ENCODE measurements at regions not wholly inside any gene's neighbourhood (a gene's known extent, or its start where the extent isn't known, plus 50 kb on each side); places are given as distances from the start of the nearest gene placed in this dataset.

DNA sequence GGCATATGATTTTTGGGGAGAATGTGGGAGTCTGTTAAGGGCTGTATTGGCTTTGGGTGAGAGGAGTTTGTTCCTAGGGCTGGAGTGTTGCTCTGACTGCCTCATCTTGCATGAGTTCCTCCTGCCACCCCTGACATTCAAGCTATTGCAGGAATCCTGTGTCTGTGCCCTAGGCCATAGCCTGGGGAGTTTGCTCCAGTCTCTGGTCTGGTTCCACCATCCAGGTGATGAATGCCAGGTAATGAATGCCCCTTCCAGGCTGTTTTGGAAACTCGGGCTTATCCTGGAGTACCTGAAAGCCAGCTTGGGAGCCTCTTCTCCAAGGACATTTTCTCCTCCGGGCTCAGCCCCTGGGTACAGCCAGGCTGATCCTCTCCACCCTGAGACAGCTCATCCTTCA lies 117.0 kb upstream of the IRX3 start:
- Mint-ChIP-seq H3K36me3 (ENCODE audit: low read depth) (no peaks in the 10 kb centered on the region), H3K27ac (no peak overlapping the region), H3K27me3 (ENCODE audit: insufficient read depth, low read depth, poor library complexity) (peaks cover 7% of the 10 kb centered on the region), H3K9me3 (peaks cover 3% of the 10 kb centered on the region; the same call in 2 of the 3 replicates), H3K4me1 (no peaks in the 10 kb centered on the region), H3K4me3 (no peak overlapping the region)
- Histone ChIP-seq H3K27ac (ENCODE audit: low read depth) (no peak overlapping the region), H2AFZ (no peak overlapping the region), H3K4me3 (no peak overlapping the region), H3K36me3 (ENCODE audit: insufficient read depth) (no peaks in the 10 kb centered on the region), H3K4me2 (no peak overlapping the region), H3K27me3 (ENCODE audit: insufficient read depth) (no peaks in the 10 kb centered on the region), H3K79me2 (replicated peaks; ENCODE audit: insufficient read depth) (no peaks in the 10 kb centered on the region), H3K4me1 (ENCODE audit: insufficient read depth) (no peaks in the 10 kb centered on the region), H4K20me1 (replicated peaks; ENCODE audit: insufficient read depth) (no peaks in the 10 kb centered on the region), H3K9me2 (ENCODE audit: insufficient read depth) (no peaks in the 10 kb centered on the region), H3F3A (replicated peaks; ENCODE audit: low read depth) (no peaks in the 10 kb centered on the region)
- no peak for DNase-seq (ENCODE audit: low spot score)
- TF ChIP-seq, protein P1, sequence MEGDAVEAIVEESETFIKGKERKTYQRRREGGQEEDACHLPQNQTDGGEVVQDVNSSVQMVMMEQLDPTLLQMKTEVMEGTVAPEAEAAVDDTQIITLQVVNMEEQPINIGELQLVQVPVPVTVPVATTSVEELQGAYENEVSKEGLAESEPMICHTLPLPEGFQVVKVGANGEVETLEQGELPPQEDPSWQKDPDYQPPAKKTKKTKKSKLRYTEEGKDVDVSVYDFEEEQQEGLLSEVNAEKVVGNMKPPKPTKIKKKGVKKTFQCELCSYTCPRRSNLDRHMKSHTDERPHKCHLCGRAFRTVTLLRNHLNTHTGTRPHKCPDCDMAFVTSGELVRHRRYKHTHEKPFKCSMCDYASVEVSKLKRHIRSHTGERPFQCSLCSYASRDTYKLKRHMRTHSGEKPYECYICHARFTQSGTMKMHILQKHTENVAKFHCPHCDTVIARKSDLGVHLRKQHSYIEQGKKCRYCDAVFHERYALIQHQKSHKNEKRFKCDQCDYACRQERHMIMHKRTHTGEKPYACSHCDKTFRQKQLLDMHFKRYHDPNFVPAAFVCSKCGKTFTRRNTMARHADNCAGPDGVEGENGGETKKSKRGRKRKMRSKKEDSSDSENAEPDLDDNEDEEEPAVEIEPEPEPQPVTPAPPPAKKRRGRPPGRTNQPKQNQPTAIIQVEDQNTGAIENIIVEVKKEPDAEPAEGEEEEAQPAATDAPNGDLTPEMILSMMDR (conservative IDR thresholded peaks at IDR 0.05; ENCODE audit: low read depth in 2 of 2) = no peak
- no peak for TF ChIP-seq EZH2phosphoT487 (IDR thresholded peaks at IDR 0.05; ENCODE audit: unreplicated experiment)
- TF ChIP-seq POLR2AphosphoS5 (IDR thresholded peaks at IDR 0.05; ENCODE audit: low read depth) = no peak
- no peak for TF ChIP-seq NANOG (IDR thresholded peaks at IDR 0.05; ENCODE audit: borderline replicate concordance)
- no peak for ATAC-seq

DNA sequence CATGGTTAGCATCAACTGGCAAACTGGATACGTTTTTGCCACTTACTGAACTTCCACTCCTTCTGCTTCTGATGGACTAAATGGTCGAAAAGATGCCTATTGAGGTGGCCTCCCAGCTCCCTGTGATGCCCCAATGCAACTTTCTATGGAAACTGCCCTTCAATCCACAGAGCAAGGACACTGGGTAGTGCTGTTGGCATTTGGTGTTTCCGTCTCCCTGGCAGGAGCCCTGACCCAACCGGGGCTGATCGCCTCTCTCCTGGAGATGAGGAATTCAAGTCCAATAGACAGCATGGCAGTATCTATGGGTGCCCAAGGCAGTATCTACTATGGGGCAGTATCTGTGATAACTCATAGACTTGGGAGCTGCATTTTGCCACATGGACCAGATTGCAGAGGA lies 116.3 kb upstream of the IRX3 start:
- peaks cover 7% of the 10 kb centered on the region for H3K27me3 Mint-ChIP-seq (ENCODE audit: insufficient read depth, low read depth, poor library complexity)
- ATAC-seq (no peak), DNase-seq (ENCODE audit: low spot score) (no peak)
- H3K4me3 Mint-ChIP-seq = no peak overlapping the region
- Histone ChIP-seq H3K4me2 (no peak overlapping the region), H2AFZ (no peak overlapping the region), H4K20me1 (replicated peaks; ENCODE audit: insufficient read depth) (no peaks in the 10 kb centered on the region), H3K27me3 (ENCODE audit: insufficient read depth) (no peaks in the 10 kb centered on the region), H3K36me3 (ENCODE audit: insufficient read depth) (no peaks in the 10 kb centered on the region), H3F3A (replicated peaks; ENCODE audit: low read depth) (no peaks in the 10 kb centered on the region), H3K4me1 (ENCODE audit: insufficient read depth) (no peaks in the 10 kb centered on the region), H3K27ac (ENCODE audit: low read depth) (no peak overlapping the region), H3K9me2 (ENCODE audit: insufficient read depth) (no peaks in the 10 kb centered on the region), H3K79me2 (replicated peaks; ENCODE audit: insufficient read depth) (no peaks in the 10 kb centered on the region), H3K4me3 (no peak overlapping the region)
- H3K4me1 Mint-ChIP-seq = no peaks in the 10 kb centered on the region
- peaks cover 3% of the 10 kb centered on the region; the same call in 2 of the 3 replicates for H3K9me3 Mint-ChIP-seq
- H3K27ac Mint-ChIP-seq = no peak overlapping the region
- H3K36me3 Mint-ChIP-seq (ENCODE audit: low read depth) = no peaks in the 10 kb centered on the region
- TF ChIP-seq, protein P2, sequence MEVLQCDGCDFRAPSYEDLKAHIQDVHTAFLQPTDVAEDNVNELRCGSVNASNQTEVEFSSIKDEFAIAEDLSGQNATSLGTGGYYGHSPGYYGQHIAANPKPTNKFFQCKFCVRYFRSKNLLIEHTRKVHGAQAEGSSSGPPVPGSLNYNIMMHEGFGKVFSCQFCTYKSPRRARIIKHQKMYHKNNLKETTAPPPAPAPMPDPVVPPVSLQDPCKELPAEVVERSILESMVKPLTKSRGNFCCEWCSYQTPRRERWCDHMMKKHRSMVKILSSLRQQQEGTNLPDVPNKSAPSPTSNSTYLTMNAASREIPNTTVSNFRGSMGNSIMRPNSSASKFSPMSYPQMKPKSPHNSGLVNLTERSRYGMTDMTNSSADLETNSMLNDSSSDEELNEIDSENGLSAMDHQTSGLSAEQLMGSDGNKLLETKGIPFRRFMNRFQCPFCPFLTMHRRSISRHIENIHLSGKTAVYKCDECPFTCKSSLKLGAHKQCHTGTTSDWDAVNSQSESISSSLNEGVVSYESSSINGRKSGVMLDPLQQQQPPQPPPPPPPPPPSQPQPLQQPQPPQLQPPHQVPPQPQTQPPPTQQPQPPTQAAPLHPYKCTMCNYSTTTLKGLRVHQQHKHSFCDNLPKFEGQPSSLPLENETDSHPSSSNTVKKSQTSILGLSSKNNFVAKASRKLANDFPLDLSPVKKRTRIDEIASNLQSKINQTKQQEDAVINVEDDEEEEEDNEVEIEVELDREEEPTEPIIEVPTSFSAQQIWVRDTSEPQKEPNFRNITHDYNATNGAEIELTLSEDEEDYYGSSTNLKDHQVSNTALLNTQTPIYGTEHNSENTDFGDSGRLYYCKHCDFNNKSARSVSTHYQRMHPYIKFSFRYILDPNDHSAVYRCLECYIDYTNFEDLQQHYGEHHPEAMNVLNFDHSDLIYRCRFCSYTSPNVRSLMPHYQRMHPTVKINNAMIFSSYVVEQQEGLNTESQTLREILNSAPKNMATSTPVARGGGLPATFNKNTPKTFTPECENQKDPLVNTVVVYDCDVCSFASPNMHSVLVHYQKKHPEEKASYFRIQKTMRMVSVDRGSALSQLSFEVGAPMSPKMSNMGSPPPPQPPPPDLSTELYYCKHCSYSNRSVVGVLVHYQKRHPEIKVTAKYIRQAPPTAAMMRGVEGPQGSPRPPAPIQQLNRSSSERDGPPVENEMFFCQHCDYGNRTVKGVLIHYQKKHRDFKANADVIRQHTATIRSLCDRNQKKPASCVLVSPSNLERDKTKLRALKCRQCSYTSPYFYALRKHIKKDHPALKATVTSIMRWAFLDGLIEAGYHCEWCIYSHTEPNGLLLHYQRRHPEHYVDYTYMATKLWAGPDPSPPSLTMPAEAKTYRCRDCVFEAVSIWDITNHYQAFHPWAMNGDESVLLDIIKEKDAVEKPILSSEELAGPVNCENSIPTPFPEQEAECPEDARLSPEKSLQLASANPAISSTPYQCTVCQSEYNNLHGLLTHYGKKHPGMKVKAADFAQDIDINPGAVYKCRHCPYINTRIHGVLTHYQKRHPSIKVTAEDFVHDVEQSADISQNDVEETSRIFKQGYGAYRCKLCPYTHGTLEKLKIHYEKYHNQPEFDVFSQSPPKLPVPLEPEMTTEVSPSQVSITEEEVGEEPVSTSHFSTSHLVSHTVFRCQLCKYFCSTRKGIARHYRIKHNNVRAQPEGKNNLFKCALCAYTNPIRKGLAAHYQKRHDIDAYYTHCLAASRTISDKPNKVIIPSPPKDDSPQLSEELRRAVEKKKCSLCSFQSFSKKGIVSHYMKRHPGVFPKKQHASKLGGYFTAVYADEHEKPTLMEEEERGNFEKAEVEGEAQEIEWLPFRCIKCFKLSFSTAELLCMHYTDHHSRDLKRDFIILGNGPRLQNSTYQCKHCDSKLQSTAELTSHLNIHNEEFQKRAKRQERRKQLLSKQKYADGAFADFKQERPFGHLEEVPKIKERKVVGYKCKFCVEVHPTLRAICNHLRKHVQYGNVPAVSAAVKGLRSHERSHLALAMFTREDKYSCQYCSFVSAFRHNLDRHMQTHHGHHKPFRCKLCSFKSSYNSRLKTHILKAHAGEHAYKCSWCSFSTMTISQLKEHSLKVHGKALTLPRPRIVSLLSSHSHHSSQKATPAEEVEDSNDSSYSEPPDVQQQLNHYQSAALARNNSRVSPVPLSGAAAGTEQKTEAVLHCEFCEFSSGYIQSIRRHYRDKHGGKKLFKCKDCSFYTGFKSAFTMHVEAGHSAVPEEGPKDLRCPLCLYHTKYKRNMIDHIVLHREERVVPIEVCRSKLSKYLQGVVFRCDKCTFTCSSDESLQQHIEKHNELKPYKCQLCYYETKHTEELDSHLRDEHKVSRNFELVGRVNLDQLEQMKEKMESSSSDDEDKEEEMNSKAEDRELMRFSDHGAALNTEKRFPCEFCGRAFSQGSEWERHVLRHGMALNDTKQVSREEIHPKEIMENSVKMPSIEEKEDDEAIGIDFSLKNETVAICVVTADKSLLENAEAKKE (CRISPR knock-in tag; IDR thresholded peaks at IDR 0.05) = no peak
- no peak for TF ChIP-seq EZH2phosphoT487 (IDR thresholded peaks at IDR 0.05; ENCODE audit: unreplicated experiment)
- TF ChIP-seq ZNF114 (CRISPR knock-in tag; IDR thresholded peaks at IDR 0.05) = no peak
- TF ChIP-seq, protein P3, sequence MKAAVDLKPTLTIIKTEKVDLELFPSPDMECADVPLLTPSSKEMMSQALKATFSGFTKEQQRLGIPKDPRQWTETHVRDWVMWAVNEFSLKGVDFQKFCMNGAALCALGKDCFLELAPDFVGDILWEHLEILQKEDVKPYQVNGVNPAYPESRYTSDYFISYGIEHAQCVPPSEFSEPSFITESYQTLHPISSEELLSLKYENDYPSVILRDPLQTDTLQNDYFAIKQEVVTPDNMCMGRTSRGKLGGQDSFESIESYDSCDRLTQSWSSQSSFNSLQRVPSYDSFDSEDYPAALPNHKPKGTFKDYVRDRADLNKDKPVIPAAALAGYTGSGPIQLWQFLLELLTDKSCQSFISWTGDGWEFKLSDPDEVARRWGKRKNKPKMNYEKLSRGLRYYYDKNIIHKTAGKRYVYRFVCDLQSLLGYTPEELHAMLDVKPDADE (IDR thresholded peaks at IDR 0.05) = no peak
- no peak for TF ChIP-seq POLR2AphosphoS5 (IDR thresholded peaks at IDR 0.05; ENCODE audit: low read depth)
- TF ChIP-seq, protein P1 (conservative IDR thresholded peaks at IDR 0.05; ENCODE audit: low read depth in 2 of 2) = no peak
- TF ChIP-seq ZNF331 (CRISPR knock-in tag; IDR thresholded peaks at IDR 0.05; ENCODE audit: low read depth) = no peak
